Mammary epithelial cell (primary cell): ENCODE measurements at regions not wholly inside any gene's neighbourhood (a gene's known extent, or its start where the extent isn't known, plus 50 kb on each side); places are given as distances from the start of the nearest gene placed in this dataset.

Source experiments
- CTCF ChIP-seq, 2 donors: IDR thresholded peaks in 1 of 2; conservative IDR thresholded peaks in 1 of 2; 2 replicates each; pipeline ENCODE4 v1.5.1; 2011 to 2012; ENCODE audit warnings: inconsistent platforms in 2 of 2, low read length in 2 of 2, mild to moderate bottlenecking in 2 of 2, control low read depth in 1 of 2, low read depth in 1 of 2; ENCODE audit not compliant: insufficient read depth in 1 of 2; ENCODE audit errors: extremely low read depth in 1 of 2
- EZH2 ChIP-seq: IDR thresholded peaks from 2 replicates; pipeline ENCODE4 v1.6.1; 2012; ENCODE audit warnings: low read length, inconsistent platforms, borderline replicate concordance

- no peak for TF ChIP-seq CTCF (conservative IDR thresholded peaks at IDR 0.05 in 1 of 2, IDR thresholded peaks at IDR 0.05 in 1 of 2; ENCODE audit: extremely low read depth in 1 of 2, insufficient read depth in 1 of 2, low read depth in 1 of 2, low read length in 2 of 2)
- no peak for TF ChIP-seq EZH2
Observed at GRCh38 chr18:77702686-77703085, 453.0 kb downstream of the GALR1 start.
